Muscle layer of duodenum (tissue), 2 donors: ENCODE measurements at regions not wholly inside any gene's neighbourhood (a gene's known extent, or its start where the extent isn't known, plus 50 kb on each side); places are given as distances from the start of the nearest gene placed in this dataset.
"Not testable (repeated sequence)": the region's sequence is repeated elsewhere in the genome, so short reads cannot be mapped to it uniquely, and the experiment has no call there.

Experiments used
- H3K27ac ChIP-seq: one replicate; pipeline ENCODE4 v1.7.0; 2013; ENCODE audit warnings: mild to moderate bottlenecking, low read length
- H3K27me3 ChIP-seq: one replicate; pipeline ENCODE4 v1.7.0; 2013; ENCODE audit warnings: low read depth, mild to moderate bottlenecking, control low read depth, low read length
- H3K36me3 ChIP-seq, 2 donors: one replicate each; pipeline ENCODE4 v1.7.0; 2013; ENCODE audit warnings: low read length in 2 of 2, control low read depth in 1 of 2, mild to moderate bottlenecking in 1 of 2; ENCODE audit not compliant: insufficient read depth in 2 of 2, control insufficient read depth in 1 of 2
- H3K4me1 ChIP-seq, 2 donors: one replicate each; pipeline ENCODE4 v1.7.0; 2013; ENCODE audit warnings: low read length in 2 of 2, mild to moderate bottlenecking in 2 of 2, control low read depth in 1 of 2, moderate library complexity in 1 of 2; ENCODE audit not compliant: insufficient read depth in 2 of 2, control insufficient read depth in 1 of 2
- H3K4me3 ChIP-seq, 2 donors: one replicate each; pipeline ENCODE4 v1.7.0; 2013; ENCODE audit warnings: low read length in 2 of 2, low read depth in 1 of 2, mild to moderate bottlenecking in 1 of 2
- H3K9me3 ChIP-seq, 2 donors: one replicate each; pipeline ENCODE4 v1.7.0; 2013; ENCODE audit warnings: low read length in 2 of 2, control low read depth in 1 of 2, mild to moderate bottlenecking in 1 of 2; ENCODE audit not compliant: control insufficient read depth in 1 of 2
- donor health status: healthy.

- H3K36me3 ChIP-seq = no peaks in the 10 kb centered on the region
- no peaks in the 10 kb centered on the region for H3K4me1 ChIP-seq
- H3K4me3 ChIP-seq = no peak overlapping the region
- no peak overlapping the region for H3K27ac ChIP-seq
- no peaks in the 10 kb centered on the region for H3K27me3 ChIP-seq
- peaks cover 0 to 2% of the 10 kb centered on the region in 2 donors for H3K9me3 ChIP-seq
These were observed 101.4 kb upstream of the ARHGAP42 start for GRCh38 chr11:100585728-100586127.

DNA sequence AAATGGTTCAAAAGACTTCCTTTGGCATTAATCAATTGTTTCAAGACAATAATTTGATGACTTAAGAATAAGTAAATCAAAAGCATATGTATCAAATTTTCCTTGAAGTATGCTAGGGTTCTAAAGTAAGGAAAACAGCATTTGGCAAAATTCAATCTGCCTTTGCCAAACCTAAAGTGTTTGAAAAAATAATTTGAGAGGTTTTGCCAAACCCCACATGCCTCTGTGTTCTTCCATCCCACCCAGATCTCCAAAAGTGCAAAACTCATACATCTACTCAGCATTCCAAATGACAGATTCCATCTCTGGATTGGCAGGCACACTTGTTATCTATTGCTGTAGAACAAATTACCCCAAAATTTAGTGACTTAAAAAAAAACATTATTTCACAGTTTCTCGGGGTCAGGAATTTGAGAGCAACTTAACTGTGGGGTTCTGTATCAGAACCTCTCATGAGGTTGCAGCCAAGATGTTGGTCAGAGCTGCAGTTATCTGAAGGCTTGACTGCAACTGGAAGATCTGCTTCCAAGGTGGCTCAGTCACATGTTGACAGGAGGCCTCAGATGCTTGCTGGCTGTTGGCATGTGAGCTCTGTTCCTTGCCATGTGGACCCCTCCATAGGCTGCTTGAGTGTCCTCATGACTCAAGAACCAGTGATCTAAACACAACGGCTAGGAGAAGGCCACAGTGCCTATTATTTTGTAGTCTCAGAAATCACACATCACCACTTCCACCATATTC is 100.6 kb upstream of the ARHGAP42 start:
- H3K4me1 ChIP-seq = no peaks in the 10 kb centered on the region
- no peak overlapping the region for H3K4me3 ChIP-seq
- no peaks in the 10 kb centered on the region for H3K27me3 ChIP-seq
- no peaks in the 10 kb centered on the region for H3K36me3 ChIP-seq
- peaks cover 0 to 2% of the 10 kb centered on the region in 2 donors for H3K9me3 ChIP-seq
- H3K27ac ChIP-seq = no peak overlapping the region

GRCh38 chr11:100592619-100593260 is 94.3 kb upstream of the ARHGAP42 start:
- Histone ChIP-seq H3K27me3 (no peaks in the 10 kb centered on the region), H3K36me3 (no peaks in the 10 kb centered on the region), H3K4me3 (no peak overlapping the region), H3K4me1 (peaks cover 0 to 15% of the 10 kb centered on the region in 2 donors), H3K27ac (no peak overlapping the region), H3K9me3 (peaks cover 0 to 2% of the 10 kb centered on the region in 2 donors)

GRCh38 chr11:100593291-100593690 is 93.8 kb upstream of the ARHGAP42 start:
- H3K4me1 ChIP-seq = peaks cover 0 to 15% of the 10 kb centered on the region in 2 donors
- no peaks in the 10 kb centered on the region for H3K27me3 ChIP-seq
- H3K4me3 ChIP-seq = no peak overlapping the region
- H3K36me3 ChIP-seq = no peaks in the 10 kb centered on the region
- H3K9me3 ChIP-seq = peaks cover 0 to 2% of the 10 kb centered on the region in 2 donors
- H3K27ac ChIP-seq = no peak overlapping the region

GRCh38 chr11:100594320-100594719 is 92.8 kb upstream of the ARHGAP42 start:
- H3K4me3 ChIP-seq = no peak overlapping the region
- no peak overlapping the region for H3K27ac ChIP-seq
- peaks cover 0 to 2% of the 10 kb centered on the region in 2 donors for H3K9me3 ChIP-seq
- peaks cover 0 to 15% of the 10 kb centered on the region in 2 donors for H3K4me1 ChIP-seq
- no peaks in the 10 kb centered on the region for H3K36me3 ChIP-seq
- no peaks in the 10 kb centered on the region for H3K27me3 ChIP-seq

GRCh38 chr11:100600941-100601340 is 86.1 kb upstream of the ARHGAP42 start:
- H3K27ac ChIP-seq = no peak overlapping the region
- no peaks in the 10 kb centered on the region for H3K9me3 ChIP-seq
- no peaks in the 10 kb centered on the region for H3K36me3 ChIP-seq
- H3K4me3 ChIP-seq = no peak overlapping the region
- no peaks in the 10 kb centered on the region for H3K4me1 ChIP-seq
- H3K27me3 ChIP-seq = no peaks in the 10 kb centered on the region

DNA sequence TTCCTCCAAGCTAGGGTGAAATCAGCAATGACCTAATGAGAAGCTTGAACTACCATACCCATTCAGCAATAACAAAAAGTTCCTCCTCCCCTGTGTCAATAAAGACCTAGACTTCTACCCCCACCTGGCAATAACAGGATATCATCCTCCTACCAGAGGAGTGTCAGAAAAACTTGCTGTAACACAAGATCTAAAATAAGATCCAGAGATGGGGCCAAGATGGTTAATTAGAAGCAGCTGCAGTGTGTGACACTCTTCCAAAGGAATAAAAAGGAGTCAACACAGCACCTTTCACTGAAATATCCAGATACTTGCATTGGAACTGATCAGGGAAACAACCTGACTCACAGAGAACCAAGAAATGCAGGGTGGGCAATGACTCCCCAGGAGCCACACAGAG is 84.4 kb upstream of the ARHGAP42 start:
- H3K4me1 ChIP-seq = no peaks in the 10 kb centered on the region

DNA sequence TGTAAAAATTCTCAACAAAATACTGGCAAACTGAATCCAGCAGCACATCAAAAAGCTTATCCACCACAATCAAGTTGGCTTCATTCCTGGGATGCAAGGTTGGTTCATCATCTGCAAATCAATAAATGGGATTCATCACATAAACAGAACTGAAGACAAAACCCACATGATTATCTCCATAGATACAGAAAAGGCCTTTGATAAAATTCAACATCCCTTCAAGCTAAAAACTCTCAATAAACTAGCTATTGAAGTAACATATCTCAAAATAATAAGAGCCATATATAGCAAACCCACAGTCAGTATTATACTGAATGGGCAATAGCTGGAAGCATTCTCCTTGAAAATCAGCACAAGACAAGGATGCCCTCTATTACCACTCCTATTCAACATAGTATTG is 79.3 kb upstream of the ARHGAP42 start:
- not testable (repeated sequence) for H3K36me3 ChIP-seq, H3K4me3 ChIP-seq, H3K27me3 ChIP-seq, H3K4me1 ChIP-seq, H3K9me3 ChIP-seq, H3K27ac ChIP-seq

More for the DNA sequence above, 84.4 kb upstream of the ARHGAP42 start:
- H3K4me3 ChIP-seq = no peak overlapping the region
- H3K27ac ChIP-seq = no peak overlapping the region
- H3K36me3 ChIP-seq = no peaks in the 10 kb centered on the region
- H3K27me3 ChIP-seq = no peaks in the 10 kb centered on the region
- no peaks in the 10 kb centered on the region for H3K9me3 ChIP-seq

GRCh38 chr11:100612766-100613165 is 74.3 kb upstream of the ARHGAP42 start:
- Histone ChIP-seq H3K27ac (no peak overlapping the region), H3K4me1 (no peaks in the 10 kb centered on the region), H3K4me3 (no peak overlapping the region), H3K36me3 (no peaks in the 10 kb centered on the region), H3K27me3 (no peaks in the 10 kb centered on the region), H3K9me3 (no peaks in the 10 kb centered on the region)

DNA sequence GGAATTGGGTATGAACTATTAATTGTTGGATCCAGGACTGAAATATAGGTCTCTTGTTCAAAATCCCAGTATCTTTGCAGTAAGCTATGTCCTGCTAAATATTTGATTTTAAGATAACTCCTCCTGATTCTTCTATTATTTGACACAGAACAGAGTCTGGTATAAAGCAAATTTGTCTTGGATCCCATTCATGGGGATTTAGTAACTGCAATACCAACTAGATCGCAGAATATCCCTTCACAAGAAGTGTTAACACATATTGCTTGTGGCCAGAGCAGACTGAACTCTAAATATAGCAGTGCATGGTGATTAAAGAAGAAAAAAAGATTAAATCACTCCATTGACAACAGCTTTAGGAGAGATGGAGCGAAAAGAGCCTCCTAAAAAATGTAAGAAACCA is 68.2 kb upstream of the ARHGAP42 start:
- no peaks in the 10 kb centered on the region for H3K36me3 ChIP-seq
- H3K27me3 ChIP-seq = no peaks in the 10 kb centered on the region
- H3K9me3 ChIP-seq = peaks cover 0 to 21% of the 10 kb centered on the region in 2 donors
- H3K4me1 ChIP-seq = no peaks in the 10 kb centered on the region
- no peak overlapping the region for H3K4me3 ChIP-seq
- H3K27ac ChIP-seq = no peak overlapping the region

- Histone ChIP-seq H3K36me3 (no peaks in the 10 kb centered on the region), H3K4me1 (no peaks in the 10 kb centered on the region), H3K9me3 (peaks cover 0 to 21% of the 10 kb centered on the region in 2 donors), H3K4me3 (no peak overlapping the region), H3K27ac (no peak overlapping the region), H3K27me3 (no peaks in the 10 kb centered on the region)
These were observed 67.6 kb upstream of the ARHGAP42 start for GRCh38 chr11:100619484-100619883.
